ENCODE measurements at regions not wholly inside any gene's neighbourhood (a gene's known extent, or its start where the extent isn't known, plus 50 kb on each side); places are given as distances from the start of the nearest gene placed in this dataset.

DNA sequence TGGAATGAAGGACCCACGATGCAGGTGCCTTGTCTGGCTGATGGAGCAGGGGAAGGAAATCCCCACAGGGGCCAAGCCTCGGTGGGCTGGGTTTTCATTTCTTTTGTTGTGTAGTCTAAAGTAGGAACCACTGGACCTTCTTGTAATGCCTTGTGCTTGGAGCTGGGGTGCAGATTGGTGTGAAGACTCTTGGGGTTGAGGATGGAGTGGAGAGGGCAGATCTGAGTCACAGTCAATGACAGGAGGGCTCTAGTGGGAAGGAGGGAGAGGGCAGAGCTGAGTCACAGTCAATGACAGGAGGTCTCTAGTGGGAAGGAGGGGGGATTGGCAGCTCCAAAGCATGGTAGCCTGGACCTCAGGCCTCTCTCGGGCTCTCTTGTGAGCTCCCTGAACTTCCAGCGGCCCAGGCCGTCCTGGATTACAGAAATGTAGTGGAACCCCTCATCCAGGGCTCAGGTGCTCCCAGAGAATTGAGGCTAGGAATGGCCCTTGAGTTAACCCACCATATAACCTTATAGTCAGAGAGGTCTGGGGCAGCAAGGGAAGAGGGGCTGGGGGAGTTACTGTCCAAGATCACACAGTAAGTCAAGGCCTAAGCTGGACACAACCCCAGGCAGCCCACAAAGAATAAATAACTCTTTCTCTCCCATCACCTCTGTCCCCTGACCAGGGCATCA lies 313.8 kb downstream of the MATN1 start:
- Histone ChIP-seq H3K9ac (ENCODE audit: low read length) (no peak overlapping the region), H3K4me3 (ENCODE audit: low read length) (no peak overlapping the region), H4K20me1 (ENCODE audit: insufficient read depth, low read depth, low read length) (no peaks in the 10 kb centered on the region), H3K4me1 (ENCODE audit: low read length) (peaks cover 15% of the 10 kb centered on the region), H3K36me3 (ENCODE audit: insufficient read depth, low read length) (no peaks in the 10 kb centered on the region), H3K9me2 (replicated peaks; ENCODE audit: insufficient read depth, low read length) (no peaks in the 10 kb centered on the region), H3K27ac (ENCODE audit: low read length) (no peak overlapping the region), H3K4me2 (ENCODE audit: low read depth, low read length, poor library complexity, severe bottlenecking) (no peak overlapping the region), H3K79me2 (ENCODE audit: low read length) (no peaks in the 10 kb centered on the region), H2AFZ (ENCODE audit: low read length) (no peak overlapping the region), H3K9me3 (ENCODE audit: low read length) (no peaks in the 10 kb centered on the region), H3K27me3 (ENCODE audit: low read length) (no peaks in the 10 kb centered on the region)
- no peak for DNase-seq

GRCh38 chr1:30407865-30408580 lies 315.4 kb downstream of the MATN1 start:
- no peak overlapping the region for H3K9ac ChIP-seq (ENCODE audit: low read length)
- no peaks in the 10 kb centered on the region for H3K79me2 ChIP-seq (ENCODE audit: low read length)
- no peak overlapping the region for H3K4me2 ChIP-seq (ENCODE audit: low read depth, low read length, poor library complexity, severe bottlenecking)
- no peak overlapping the region for H3K27ac ChIP-seq (ENCODE audit: low read length)
- H3K9me3 ChIP-seq (ENCODE audit: low read length): no peaks in the 10 kb centered on the region
- H3K36me3 ChIP-seq (ENCODE audit: insufficient read depth, low read length): no peaks in the 10 kb centered on the region
- no peaks in the 10 kb centered on the region for H3K9me2 ChIP-seq (replicated peaks; ENCODE audit: insufficient read depth, low read length)
- H3K4me1 ChIP-seq (ENCODE audit: low read length): peaks cover 10% of the 10 kb centered on the region
- H3K27me3 ChIP-seq (ENCODE audit: low read length): no peaks in the 10 kb centered on the region
- no peak overlapping the region for H2AFZ ChIP-seq (ENCODE audit: low read length)
- DNase-seq: no peak
- no peaks in the 10 kb centered on the region for H4K20me1 ChIP-seq (ENCODE audit: insufficient read depth, low read depth, low read length)
- no peak overlapping the region for H3K4me3 ChIP-seq (ENCODE audit: low read length)

GRCh38 chr1:30406996-30407864 lies 316.2 kb downstream of the MATN1 start:
- H3K4me1 ChIP-seq (ENCODE audit: low read length): peaks cover 10% of the 10 kb centered on the region
- no peaks in the 10 kb centered on the region for H3K9me2 ChIP-seq (replicated peaks; ENCODE audit: insufficient read depth, low read length)
- no peak overlapping the region for H2AFZ ChIP-seq (ENCODE audit: low read length)
- no peak for DNase-seq
- H4K20me1 ChIP-seq (ENCODE audit: insufficient read depth, low read depth, low read length): no peaks in the 10 kb centered on the region
- H3K27me3 ChIP-seq (ENCODE audit: low read length): no peaks in the 10 kb centered on the region
- H3K4me3 ChIP-seq (ENCODE audit: low read length): no peak overlapping the region
- H3K9ac ChIP-seq (ENCODE audit: low read length): no peak overlapping the region
- no peaks in the 10 kb centered on the region for H3K36me3 ChIP-seq (ENCODE audit: insufficient read depth, low read length)
- H3K9me3 ChIP-seq (ENCODE audit: low read length): no peaks in the 10 kb centered on the region
- H3K27ac ChIP-seq (ENCODE audit: low read length): no peak overlapping the region
- H3K79me2 ChIP-seq (ENCODE audit: low read length): no peaks in the 10 kb centered on the region
- H3K4me2 ChIP-seq (ENCODE audit: low read depth, low read length, poor library complexity, severe bottlenecking): no peak overlapping the region

DNA sequence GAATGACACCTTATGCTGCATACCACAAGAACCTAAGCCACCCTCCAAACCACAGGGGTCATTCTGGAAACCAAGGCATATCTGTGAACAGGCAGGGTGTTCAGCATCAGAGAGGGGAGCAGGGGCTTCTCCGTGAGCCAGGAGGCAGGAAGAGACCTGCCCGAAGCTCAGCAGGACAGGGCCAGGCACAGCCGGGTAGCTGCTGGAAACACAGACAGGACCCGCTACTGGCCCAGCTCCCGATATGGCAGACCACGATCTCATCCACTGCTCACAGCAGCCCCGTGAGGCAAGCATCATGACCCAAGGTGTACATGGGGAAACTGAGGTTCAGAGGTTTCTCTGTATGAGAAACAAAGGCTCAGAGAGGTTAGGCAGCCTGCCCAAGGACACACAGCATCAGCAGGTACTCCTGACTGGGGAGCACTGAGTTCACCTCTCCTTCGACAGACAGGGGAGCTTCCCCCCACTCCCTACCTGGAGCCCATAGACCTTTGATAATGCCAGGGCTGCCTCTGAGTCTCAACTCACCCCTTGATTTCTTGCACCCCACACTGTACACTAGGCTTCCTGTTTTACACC lies 317.7 kb downstream of the MATN1 start:
- H2AFZ ChIP-seq (ENCODE audit: low read length): no peak overlapping the region
- no peak overlapping the region for H3K4me3 ChIP-seq (ENCODE audit: low read length)
- H3K27me3 ChIP-seq (ENCODE audit: low read length): no peaks in the 10 kb centered on the region
- H3K79me2 ChIP-seq (ENCODE audit: low read length): no peaks in the 10 kb centered on the region
- DNase-seq: no peak
- H4K20me1 ChIP-seq (ENCODE audit: insufficient read depth, low read depth, low read length): no peaks in the 10 kb centered on the region
- no peaks in the 10 kb centered on the region for H3K36me3 ChIP-seq (ENCODE audit: insufficient read depth, low read length)
- H3K4me1 ChIP-seq (ENCODE audit: low read length): peaks cover 10% of the 10 kb centered on the region
- no peak overlapping the region for H3K9ac ChIP-seq (ENCODE audit: low read length)
- no peak overlapping the region for H3K27ac ChIP-seq (ENCODE audit: low read length)
- no peaks in the 10 kb centered on the region for H3K9me3 ChIP-seq (ENCODE audit: low read length)
- H3K9me2 ChIP-seq (replicated peaks; ENCODE audit: insufficient read depth, low read length): no peaks in the 10 kb centered on the region
- no peak overlapping the region for H3K4me2 ChIP-seq (ENCODE audit: low read depth, low read length, poor library complexity, severe bottlenecking)

GRCh38 chr1:30405081-30405480 lies 318.3 kb downstream of the MATN1 start:
- Histone ChIP-seq H4K20me1 (ENCODE audit: insufficient read depth, low read depth, low read length) (no peaks in the 10 kb centered on the region), H3K36me3 (ENCODE audit: insufficient read depth, low read length) (no peaks in the 10 kb centered on the region), H3K4me1 (ENCODE audit: low read length) (peaks cover 10% of the 10 kb centered on the region), H3K27me3 (ENCODE audit: low read length) (no peaks in the 10 kb centered on the region), H3K27ac (ENCODE audit: low read length) (no peak overlapping the region), H3K79me2 (ENCODE audit: low read length) (no peaks in the 10 kb centered on the region), H2AFZ (ENCODE audit: low read length) (no peak overlapping the region), H3K9me3 (ENCODE audit: low read length) (no peaks in the 10 kb centered on the region), H3K9me2 (replicated peaks; ENCODE audit: insufficient read depth, low read length) (no peaks in the 10 kb centered on the region), H3K4me2 (ENCODE audit: low read depth, low read length, poor library complexity, severe bottlenecking) (no peak overlapping the region), H3K9ac (ENCODE audit: low read length) (no peak overlapping the region), H3K4me3 (ENCODE audit: low read length) (no peak overlapping the region)
- no peak for DNase-seq

DNA sequence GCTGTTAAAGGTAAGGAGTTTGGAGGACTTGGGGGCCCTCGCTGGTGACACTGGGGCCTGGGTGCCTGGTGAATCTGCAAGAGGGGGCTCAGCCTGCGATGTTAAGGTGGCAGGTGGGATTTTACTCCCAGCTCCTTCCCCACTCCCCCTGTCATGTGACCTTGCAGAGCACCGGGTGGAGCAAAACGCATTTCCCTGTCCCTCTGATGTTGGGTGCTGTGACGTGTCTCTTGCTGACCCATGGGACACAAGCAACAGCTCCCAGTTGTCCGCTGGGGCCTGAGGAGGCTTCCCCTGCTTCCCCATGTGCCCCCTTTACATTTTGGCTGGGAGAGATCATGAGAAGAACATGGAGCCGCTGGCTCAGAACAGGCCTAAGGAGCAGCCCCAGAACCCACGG lies 319.0 kb downstream of the MATN1 start:
- no peaks in the 10 kb centered on the region for H3K36me3 ChIP-seq (ENCODE audit: insufficient read depth, low read length)
- H3K9me3 ChIP-seq (ENCODE audit: low read length): no peaks in the 10 kb centered on the region
- H2AFZ ChIP-seq (ENCODE audit: low read length): no peak overlapping the region
- H3K4me2 ChIP-seq (ENCODE audit: low read depth, low read length, poor library complexity, severe bottlenecking): no peak overlapping the region
- DNase-seq: no peak
- H3K9me2 ChIP-seq (replicated peaks; ENCODE audit: insufficient read depth, low read length): no peaks in the 10 kb centered on the region
- no peaks in the 10 kb centered on the region for H3K27me3 ChIP-seq (ENCODE audit: low read length)
- no peaks in the 10 kb centered on the region for H4K20me1 ChIP-seq (ENCODE audit: insufficient read depth, low read depth, low read length)
- no peak overlapping the region for H3K4me3 ChIP-seq (ENCODE audit: low read length)
- peaks cover 12% of the 10 kb centered on the region for H3K4me1 ChIP-seq (ENCODE audit: low read length)
- no peak overlapping the region for H3K27ac ChIP-seq (ENCODE audit: low read length)
- H3K79me2 ChIP-seq (ENCODE audit: low read length): no peaks in the 10 kb centered on the region
- no peak overlapping the region for H3K9ac ChIP-seq (ENCODE audit: low read length)

- H3K4me3 ChIP-seq (ENCODE audit: low read length): no peak overlapping the region
- no peaks in the 10 kb centered on the region for H3K9me2 ChIP-seq (replicated peaks; ENCODE audit: insufficient read depth, low read length)
- H3K4me2 ChIP-seq (ENCODE audit: low read depth, low read length, poor library complexity, severe bottlenecking): no peak overlapping the region
- no peak overlapping the region for H3K9ac ChIP-seq (ENCODE audit: low read length)
- H3K4me1 ChIP-seq (ENCODE audit: low read length): peaks cover 11% of the 10 kb centered on the region
- no peaks in the 10 kb centered on the region for H3K9me3 ChIP-seq (ENCODE audit: low read length)
- H3K36me3 ChIP-seq (ENCODE audit: insufficient read depth, low read length): no peaks in the 10 kb centered on the region
- no peak for DNase-seq
- H2AFZ ChIP-seq (ENCODE audit: low read length): no peak overlapping the region
- H3K79me2 ChIP-seq (ENCODE audit: low read length): no peaks in the 10 kb centered on the region
- H4K20me1 ChIP-seq (ENCODE audit: insufficient read depth, low read depth, low read length): no peaks in the 10 kb centered on the region
- no peak overlapping the region for H3K27ac ChIP-seq (ENCODE audit: low read length)
- H3K27me3 ChIP-seq (ENCODE audit: low read length): no peaks in the 10 kb centered on the region
These were observed 319.7 kb downstream of the MATN1 start for GRCh38 chr1:30403726-30404125.
